DOHH2 (cell line): ENCODE measurements at regions not wholly inside any gene's neighbourhood (a gene's known extent, or its start where the extent isn't known, plus 50 kb on each side); places are given as distances from the start of the nearest gene placed in this dataset.

ENCODE experiments used
- H3F3A ChIP-seq: fragments of 200-600 bp; sonication (generic), shearing (Covaris generic); 2 replicates; pipeline ENCODE4 v1.6.0; 2016; ENCODE audit warnings: antibody characterized with exemption, mild to moderate bottlenecking; ENCODE audit not compliant: control insufficient read depth, insufficient read depth
- H3K27ac ChIP-seq: fragments of 200-600 bp; sonication (generic); 2 replicates; pipeline ENCODE4 v1.5.1; 2014; ENCODE audit warnings: low read depth, mild to moderate bottlenecking, low read length, moderate library complexity
- H3K27me3 ChIP-seq: fragments of 200-600 bp; sonication (generic); 2 replicates; pipeline ENCODE4 v1.6.1; 2014; ENCODE audit warnings: mild to moderate bottlenecking, low read length, mixed read lengths; ENCODE audit not compliant: control insufficient read depth
- H3K36me3 ChIP-seq: fragments of 200-600 bp; sonication (generic); 2 replicates; pipeline ENCODE4 v1.6.1; 2014; ENCODE audit warnings: mild to moderate bottlenecking, low read length, moderate library complexity, mixed read lengths; ENCODE audit not compliant: control insufficient read depth
- H3K4me1 ChIP-seq: fragments of 200-600 bp; sonication (generic); 2 replicates; pipeline ENCODE4 v1.6.1; 2014; ENCODE audit warnings: mild to moderate bottlenecking, low read length, mixed read lengths; ENCODE audit not compliant: control insufficient read depth
- H3K4me2 ChIP-seq: fragments of 200-600 bp; sonication (generic); 2 replicates; pipeline ENCODE4 v1.6.0; 2014; ENCODE audit warnings: mild to moderate bottlenecking, low read length, moderate library complexity
- H3K4me3 ChIP-seq: fragments of 200-600 bp; sonication (generic); 2 replicates; pipeline ENCODE4 v1.5.1; 2014; ENCODE audit warnings: mild to moderate bottlenecking, low read length, mixed read lengths
- H3K79me2 ChIP-seq: fragments of 200-600 bp; sonication (generic); 2 replicates; pipeline ENCODE4 v1.6.1; 2014; ENCODE audit warnings: mild to moderate bottlenecking, low read length, mixed read lengths; ENCODE audit not compliant: control insufficient read depth
- H3K9me2 ChIP-seq: fragments of 200-600 bp; sonication (generic); replicated peaks from 2 replicates; pipeline ENCODE4 v1.6.1; 2014; ENCODE audit warnings: mild to moderate bottlenecking, low read length, mixed read lengths; ENCODE audit not compliant: control insufficient read depth
- H3K9me3 ChIP-seq: fragments of 200-600 bp; sonication (generic); 2 replicates; pipeline ENCODE4 v1.6.1; 2014; ENCODE audit warnings: antibody characterized with exemption, low read length, mixed read lengths; ENCODE audit not compliant: control insufficient read depth, insufficient read depth
- H4K20me1 ChIP-seq: fragments of 200-600 bp; sonication (generic); 2 replicates; pipeline ENCODE4 v1.6.0; 2014; ENCODE audit warnings: low read depth, mild to moderate bottlenecking, antibody characterized with exemption, low read length, moderate library complexity; ENCODE audit not compliant: control insufficient read depth, insufficient read depth
- CTCF ChIP-seq: fragments of 200-600 bp; sonication (generic); IDR thresholded peaks from one replicate; pipeline ENCODE4 v1.5.1; 2014; ENCODE audit warnings: antibody characterized with exemption, mild to moderate bottlenecking, low read depth, low read length; ENCODE audit not compliant: poor library complexity, severe bottlenecking
- EZH2phosphoT487 ChIP-seq: fragments of 200-600 bp; sonication (generic); IDR thresholded peaks from 2 replicates; pipeline ENCODE4 v1.6.1; 2017; ENCODE audit warnings: borderline replicate concordance, mild to moderate bottlenecking, antibody characterized with exemption, low read length, moderate library complexity, mixed read lengths

- H3K36me3 ChIP-seq: no peaks in the 10 kb centered on the region
- H3K4me2 ChIP-seq: no peak overlapping the region
- no peak overlapping the region for H3K27ac ChIP-seq
- no peaks in the 10 kb centered on the region for H3K4me1 ChIP-seq
- H3K9me3 ChIP-seq: no peaks in the 10 kb centered on the region
- H3K9me2 ChIP-seq: no peaks in the 10 kb centered on the region
- TF ChIP-seq EZH2phosphoT487: no peak
- no peak for TF ChIP-seq CTCF
- no peaks in the 10 kb centered on the region for H4K20me1 ChIP-seq
- H3K4me3 ChIP-seq: no peak overlapping the region
- H3K79me2 ChIP-seq: no peaks in the 10 kb centered on the region
- H3K27me3 ChIP-seq: no peaks in the 10 kb centered on the region
- no peaks in the 10 kb centered on the region for H3F3A ChIP-seq
Observed at GRCh38 chr6:139570166-139570565, 195.7 kb upstream of the CITED2 start.

GRCh38 chr6:139569566-139569965 is 195.1 kb upstream of the CITED2 start:
- no peaks in the 10 kb centered on the region for H3K27me3 ChIP-seq
- H3K79me2 ChIP-seq: no peaks in the 10 kb centered on the region
- H3K9me3 ChIP-seq: no peaks in the 10 kb centered on the region
- H3F3A ChIP-seq: no peaks in the 10 kb centered on the region
- H3K4me3 ChIP-seq: no peak overlapping the region
- no peak overlapping the region for H3K27ac ChIP-seq
- H3K4me2 ChIP-seq: no peak overlapping the region
- no peaks in the 10 kb centered on the region for H3K9me2 ChIP-seq
- no peaks in the 10 kb centered on the region for H4K20me1 ChIP-seq
- no peaks in the 10 kb centered on the region for H3K4me1 ChIP-seq
- no peaks in the 10 kb centered on the region for H3K36me3 ChIP-seq
- TF ChIP-seq EZH2phosphoT487 (no peak), CTCF (no peak)

- H3K79me2 ChIP-seq: no peaks in the 10 kb centered on the region
- no peaks in the 10 kb centered on the region for H3K27me3 ChIP-seq
- H3F3A ChIP-seq: no peaks in the 10 kb centered on the region
- TF ChIP-seq CTCF (no peak), EZH2phosphoT487 (no peak)
- H3K36me3 ChIP-seq: no peaks in the 10 kb centered on the region
- no peak overlapping the region for H3K27ac ChIP-seq
- no peak overlapping the region for H3K4me3 ChIP-seq
- no peaks in the 10 kb centered on the region for H3K9me3 ChIP-seq
- H3K4me1 ChIP-seq: no peaks in the 10 kb centered on the region
- H3K4me2 ChIP-seq: no peak overlapping the region
- no peaks in the 10 kb centered on the region for H4K20me1 ChIP-seq
- no peaks in the 10 kb centered on the region for H3K9me2 ChIP-seq
Observed at GRCh38 chr6:139568956-139569538, 194.6 kb upstream of the CITED2 start.
